ENCODE measurements at regions not wholly inside any gene's neighbourhood (a gene's known extent, or its start where the extent isn't known, plus 50 kb on each side); places are given as distances from the start of the nearest gene placed in this dataset.
"Not testable (repeated sequence)": the region's sequence is repeated elsewhere in the genome, so short reads cannot be mapped to it uniquely, and the experiment has no call there.

- TF ChIP-seq, protein P1, sequence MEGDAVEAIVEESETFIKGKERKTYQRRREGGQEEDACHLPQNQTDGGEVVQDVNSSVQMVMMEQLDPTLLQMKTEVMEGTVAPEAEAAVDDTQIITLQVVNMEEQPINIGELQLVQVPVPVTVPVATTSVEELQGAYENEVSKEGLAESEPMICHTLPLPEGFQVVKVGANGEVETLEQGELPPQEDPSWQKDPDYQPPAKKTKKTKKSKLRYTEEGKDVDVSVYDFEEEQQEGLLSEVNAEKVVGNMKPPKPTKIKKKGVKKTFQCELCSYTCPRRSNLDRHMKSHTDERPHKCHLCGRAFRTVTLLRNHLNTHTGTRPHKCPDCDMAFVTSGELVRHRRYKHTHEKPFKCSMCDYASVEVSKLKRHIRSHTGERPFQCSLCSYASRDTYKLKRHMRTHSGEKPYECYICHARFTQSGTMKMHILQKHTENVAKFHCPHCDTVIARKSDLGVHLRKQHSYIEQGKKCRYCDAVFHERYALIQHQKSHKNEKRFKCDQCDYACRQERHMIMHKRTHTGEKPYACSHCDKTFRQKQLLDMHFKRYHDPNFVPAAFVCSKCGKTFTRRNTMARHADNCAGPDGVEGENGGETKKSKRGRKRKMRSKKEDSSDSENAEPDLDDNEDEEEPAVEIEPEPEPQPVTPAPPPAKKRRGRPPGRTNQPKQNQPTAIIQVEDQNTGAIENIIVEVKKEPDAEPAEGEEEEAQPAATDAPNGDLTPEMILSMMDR (conservative IDR thresholded peaks at IDR 0.05; ENCODE audit: low read depth, low read length), result not testable (repeated sequence)
- not testable (repeated sequence) for TF ChIP-seq RAD21 (IDR thresholded peaks at IDR 0.05; ENCODE audit: low read length); MAFK (IDR thresholded peaks at IDR 0.05; ENCODE audit: low read depth, low read length); CEBPB (IDR thresholded peaks at IDR 0.05; ENCODE audit: low read depth, low read length); MAZ (IDR thresholded peaks at IDR 0.05; ENCODE audit: borderline replicate concordance, low read depth, low read length); POLR2A (IDR thresholded peaks at IDR 0.05; ENCODE audit: low read depth, low read length); USF2 (IDR thresholded peaks at IDR 0.05; ENCODE audit: low read depth, low read length); RCOR1 (IDR thresholded peaks at IDR 0.05; ENCODE audit: insufficient replicate concordance, low read length); CHD1 (IDR thresholded peaks at IDR 0.05; ENCODE audit: low read depth, low read length); SMC3 (IDR thresholded peaks at IDR 0.05; ENCODE audit: low read depth, low read length); NFE2L2 (IDR thresholded peaks at IDR 0.05; ENCODE audit: low read depth, low read length); BHLHE40 (IDR thresholded peaks at IDR 0.05; ENCODE audit: low read depth, low read length); RFX5 (IDR thresholded peaks at IDR 0.05; ENCODE audit: low read depth, low read length); ELK1 (IDR thresholded peaks at IDR 0.05; ENCODE audit: borderline replicate concordance, low read depth, low read length)
Observed at GRCh38 chr12:131298526-131299369, 345.0 kb downstream of the ADGRD1 start.

Measured in IMR-90 (cell line).